Stimulated activated CD4-positive, alpha-beta T cell treated with anti-CD3 and anti-CD28 coated beads, Interleukin-4, amount 100 ng/mL, for 24 hours (primary cell): ENCODE measurements at regions not wholly inside any gene's neighbourhood (a gene's known extent, or its start where the extent isn't known, plus 50 kb on each side); places are given as distances from the start of the nearest gene placed in this dataset.
"Not testable (repeated sequence)": the region's sequence is repeated elsewhere in the genome, so short reads cannot be mapped to it uniquely, and the experiment has no call there.

Source experiments
- DNase-seq: peaks from one replicate; pipeline ENCODE4 v3.0.0-alpha.2; 2020

DNA sequence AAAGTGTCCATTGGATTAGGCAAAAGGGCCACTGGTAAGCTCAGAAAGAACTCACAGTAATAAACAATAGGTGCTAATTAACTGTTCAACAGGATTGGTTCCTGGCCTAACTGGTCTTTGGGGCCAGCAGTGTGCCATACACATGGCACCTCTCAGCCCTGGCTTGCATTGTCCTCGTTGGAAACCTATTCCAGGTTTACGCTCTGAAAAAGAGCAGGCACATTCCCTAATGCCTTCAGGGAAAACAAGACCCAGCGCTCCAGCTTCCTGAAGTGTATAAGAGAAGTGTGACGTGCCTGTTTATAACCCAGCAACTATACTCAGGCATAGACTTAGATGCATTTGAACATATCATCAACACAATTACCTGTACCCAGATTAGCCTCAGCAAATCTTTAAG is 51.9 kb upstream of the RBM47 start:
- no peak for DNase-seq

DNA sequence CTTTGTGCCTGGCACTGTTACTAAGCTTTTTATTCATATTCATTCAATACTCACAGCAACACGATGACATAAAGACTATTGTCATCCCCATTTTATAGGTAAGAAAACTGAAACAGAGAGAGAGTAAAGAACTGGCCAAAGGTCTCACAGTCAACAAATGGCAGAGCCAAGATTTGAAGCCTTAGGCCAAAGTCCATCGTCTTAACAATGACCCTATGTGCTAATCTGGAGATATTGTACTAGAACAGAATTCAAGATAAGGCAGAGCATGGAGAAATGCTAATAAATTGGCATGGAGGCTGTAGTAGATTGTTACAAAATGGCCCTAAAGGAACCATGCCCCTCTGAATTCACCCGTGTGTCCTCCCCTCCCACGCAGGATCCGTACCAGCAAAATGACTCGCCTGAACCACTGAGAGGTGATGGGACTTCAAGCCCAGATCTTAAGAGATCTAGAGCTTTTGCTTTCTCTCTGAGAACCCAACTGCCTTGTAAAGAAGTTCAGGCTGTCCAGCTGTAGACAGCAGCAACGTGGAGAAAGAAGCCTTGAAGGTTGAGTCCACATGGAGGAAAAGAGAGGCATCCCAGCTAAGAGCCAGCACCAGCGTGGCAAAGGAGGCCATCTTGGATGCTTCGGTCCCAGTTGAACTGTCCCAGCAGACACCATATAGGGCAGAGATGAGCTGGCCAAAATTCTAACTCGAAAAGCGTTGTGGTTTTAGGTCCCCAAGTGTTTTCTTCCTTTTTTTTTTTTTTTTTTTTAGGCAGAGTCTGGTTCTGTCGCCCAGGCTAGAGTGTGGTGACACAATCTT is 52.8 kb upstream of the RBM47 start:
- no peak for DNase-seq

DNA sequence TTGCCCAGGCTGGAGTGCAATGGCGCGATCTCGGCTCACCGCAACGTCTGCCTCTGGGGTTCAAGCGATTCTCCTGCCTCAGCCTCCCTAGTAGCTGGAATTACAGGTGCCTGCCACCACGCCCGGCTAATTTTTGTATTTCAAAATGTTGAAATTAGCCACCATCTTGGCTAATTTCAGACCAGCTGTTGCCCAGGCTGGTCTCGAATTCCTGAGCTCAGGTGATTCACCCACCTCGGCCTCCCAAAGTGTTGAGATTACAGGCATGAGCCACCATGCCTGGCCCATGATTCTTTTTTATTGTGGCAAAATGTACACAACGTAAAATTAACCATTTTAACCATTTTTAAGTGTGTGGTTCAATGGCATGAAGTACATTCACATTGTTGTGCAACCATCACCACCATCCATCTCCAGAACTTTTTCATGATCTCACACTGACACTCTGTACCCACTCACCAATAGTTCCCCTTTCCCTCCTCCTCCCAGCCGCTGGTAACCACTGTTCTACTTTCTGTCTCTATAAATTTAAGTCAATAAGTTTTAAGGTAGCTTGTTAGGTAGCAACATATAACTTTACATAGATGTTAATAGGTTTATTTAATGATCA is 54.0 kb upstream of the RBM47 start:
- DNase-seq = not testable (repeated sequence)

DNA sequence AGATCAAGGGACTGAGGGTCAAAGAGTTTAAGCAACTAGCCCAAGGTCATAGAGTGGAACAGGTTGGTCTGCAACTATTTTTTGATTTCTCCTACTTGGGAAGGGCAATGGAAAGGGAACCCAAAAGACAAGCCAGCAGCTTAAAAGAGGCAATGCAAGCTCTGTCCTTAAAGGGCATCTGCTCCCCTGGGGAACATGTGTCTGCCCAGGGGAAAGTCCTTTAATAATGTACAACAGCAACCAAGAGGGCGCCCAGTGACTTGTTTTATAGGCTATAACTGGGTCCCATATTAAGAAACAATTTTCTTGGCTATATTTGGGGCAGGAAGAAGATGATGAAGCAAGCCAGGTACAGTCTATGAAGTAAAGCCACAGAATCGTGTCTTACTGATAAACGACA is 54.7 kb upstream of the RBM47 start:
- no peak for DNase-seq

DNA sequence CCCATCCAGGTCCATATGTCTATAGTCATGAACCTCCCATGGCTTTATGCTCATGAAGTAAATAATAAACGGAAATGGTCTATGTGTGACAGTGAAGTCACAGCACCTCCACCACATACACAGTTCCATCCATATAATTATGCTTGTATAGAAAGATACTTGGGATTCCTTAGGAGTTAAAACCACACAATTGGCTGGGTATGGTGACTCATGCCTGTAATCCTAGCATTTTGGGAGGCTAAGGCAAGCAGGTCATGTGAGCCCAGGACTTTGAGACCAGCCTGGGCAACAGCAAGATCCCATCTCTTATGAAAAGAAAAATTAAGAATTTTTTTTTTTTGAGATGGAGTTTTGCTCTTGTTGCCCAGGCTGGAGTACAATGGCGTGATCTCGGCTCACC is 55.6 kb upstream of the RBM47 start:
- no peak for DNase-seq

DNA sequence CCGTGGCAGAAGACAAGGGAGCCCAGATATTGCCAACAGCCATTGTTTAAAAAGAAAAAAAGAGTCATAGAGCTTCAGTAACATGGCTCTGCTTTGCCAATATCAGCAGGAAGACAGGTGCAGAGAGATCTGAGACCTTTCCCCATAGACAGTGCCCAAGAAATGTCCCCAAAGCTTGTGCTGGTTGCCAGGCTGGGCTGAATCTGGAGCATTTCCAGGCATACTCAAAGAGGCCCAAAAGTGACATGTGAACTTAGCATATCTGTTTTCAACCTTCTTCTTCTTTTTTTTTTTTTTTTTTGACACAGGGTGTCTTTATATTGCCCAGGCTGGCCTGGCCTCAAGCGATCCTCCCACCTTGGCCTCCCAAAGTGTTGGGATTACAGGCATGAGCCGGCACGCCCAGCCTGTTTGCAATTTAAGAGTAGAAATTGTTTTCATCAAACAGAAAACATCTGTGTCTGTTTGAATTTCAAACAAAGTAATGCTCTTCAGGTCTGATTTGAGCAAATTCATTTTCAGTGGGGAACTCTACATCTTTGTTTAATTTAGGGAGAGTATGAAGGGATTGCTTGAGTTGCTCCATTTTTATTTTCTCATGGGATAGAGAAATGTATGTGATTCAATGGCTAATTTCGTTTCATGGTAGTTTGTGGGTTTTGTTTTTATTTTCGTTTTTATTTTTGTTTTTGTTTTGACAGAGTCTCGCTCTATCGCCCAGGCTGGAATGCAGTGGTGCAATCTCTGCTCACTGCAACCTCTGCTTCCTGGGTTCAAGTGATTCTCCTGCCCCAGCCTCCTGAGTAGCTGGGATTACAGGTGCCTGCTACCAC is 56.6 kb upstream of the RBM47 start:
- DNase-seq = no peak

DNA sequence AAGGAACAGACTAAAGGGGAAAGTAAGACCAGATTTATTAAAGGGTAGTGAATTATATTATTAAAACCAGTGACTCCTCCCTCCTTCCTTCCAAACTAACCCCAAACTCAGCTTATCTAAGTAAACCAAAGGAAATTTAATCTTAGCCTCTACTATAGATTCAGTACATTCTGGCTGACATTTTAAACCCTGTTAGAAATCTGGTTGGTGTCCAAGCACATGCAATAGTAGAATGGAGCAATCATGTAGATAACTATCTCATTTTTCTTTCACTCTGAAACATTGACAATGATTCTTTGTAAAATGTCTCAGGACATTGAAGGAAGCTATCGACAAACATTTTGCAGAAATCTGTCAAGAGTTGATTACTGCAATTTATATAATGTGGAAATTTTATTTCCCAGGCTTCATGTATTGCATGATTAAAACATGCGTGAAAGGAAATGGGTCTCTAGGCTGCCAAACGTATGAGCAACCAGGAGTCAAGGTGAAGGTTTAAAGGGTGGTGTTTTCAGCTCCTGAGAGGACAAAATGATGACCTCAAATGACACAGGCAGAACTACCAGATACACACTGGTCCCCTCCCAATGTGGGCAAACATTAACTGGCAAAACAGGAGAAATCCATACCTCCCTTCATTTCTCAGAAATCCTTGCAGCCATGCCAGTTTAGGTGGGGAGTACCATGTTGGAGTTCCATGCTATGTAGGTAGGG is 58.2 kb upstream of the RBM47 start:
- DNase-seq = no peak

DNA sequence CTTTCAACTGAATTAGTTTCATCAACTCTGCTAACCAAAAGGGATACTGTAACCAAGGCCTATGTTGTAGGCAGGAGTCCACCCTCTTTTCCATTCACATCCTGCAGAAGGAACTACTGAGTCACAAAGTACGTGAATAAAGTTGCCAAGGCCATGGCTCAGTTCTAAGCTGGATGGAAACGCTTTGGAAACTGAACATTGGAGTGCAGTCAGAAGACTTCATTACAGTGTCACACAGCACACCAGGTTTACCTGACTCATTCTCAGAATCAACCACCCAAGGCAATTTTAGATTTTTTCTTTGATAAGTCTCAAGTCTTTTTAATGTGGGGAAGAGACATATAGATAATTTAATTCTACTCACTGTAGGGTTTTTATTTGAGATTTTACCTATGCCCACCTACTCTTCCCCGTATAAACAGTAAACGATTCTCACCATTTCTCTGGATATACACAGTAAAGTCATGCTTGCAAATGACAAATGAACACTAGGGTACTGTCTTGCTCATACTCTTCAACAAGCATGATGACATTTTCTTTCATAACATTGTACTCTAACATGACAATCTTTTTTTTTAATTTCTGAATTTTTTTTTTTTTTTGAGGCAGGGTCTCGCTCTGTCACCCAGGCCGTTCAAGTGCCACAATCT is 58.9 kb upstream of the RBM47 start:
- DNase-seq = peak; percentile 37

DNA sequence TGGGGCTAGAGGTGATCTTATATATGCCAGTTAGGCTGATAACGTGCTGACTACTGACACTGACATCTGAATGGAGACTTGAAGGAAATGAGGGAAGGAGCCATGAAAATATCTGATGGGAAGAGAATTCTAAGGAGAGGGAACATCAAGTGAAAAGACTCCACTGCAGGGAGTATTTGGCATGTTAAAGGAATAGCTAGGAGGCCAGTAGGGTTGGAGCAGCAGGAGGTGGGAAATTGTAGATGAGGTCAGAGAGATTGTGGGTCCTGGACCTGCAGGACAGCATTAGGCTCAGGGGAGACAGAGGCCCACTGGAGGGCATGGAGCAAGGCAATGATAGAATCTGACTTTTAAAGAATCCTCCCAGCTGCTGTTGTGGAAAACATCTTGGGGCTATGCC is 55.8 kb upstream of the NSUN7 start:
- no peak for DNase-seq

DNA sequence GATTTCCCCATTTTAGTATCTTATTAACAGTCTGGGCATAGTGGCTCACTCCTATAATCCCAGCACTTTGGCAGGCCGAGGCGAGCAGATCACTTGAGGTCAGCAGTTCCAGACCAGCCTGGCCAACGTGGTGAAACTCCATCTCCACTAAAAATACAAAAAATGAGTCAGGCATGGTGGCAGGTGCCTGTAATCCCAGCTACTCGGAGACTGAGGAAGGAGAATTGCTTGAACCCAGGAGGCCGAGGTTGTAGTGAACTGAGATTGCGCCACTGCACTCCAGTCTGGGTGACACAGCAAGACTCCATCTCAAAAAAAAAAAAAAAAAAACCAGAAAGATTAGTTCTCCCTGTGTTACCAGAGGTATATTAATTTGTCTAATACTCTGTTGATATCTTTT is 52.3 kb upstream of the NSUN7 start:
- DNase-seq = not testable (repeated sequence)

DNA sequence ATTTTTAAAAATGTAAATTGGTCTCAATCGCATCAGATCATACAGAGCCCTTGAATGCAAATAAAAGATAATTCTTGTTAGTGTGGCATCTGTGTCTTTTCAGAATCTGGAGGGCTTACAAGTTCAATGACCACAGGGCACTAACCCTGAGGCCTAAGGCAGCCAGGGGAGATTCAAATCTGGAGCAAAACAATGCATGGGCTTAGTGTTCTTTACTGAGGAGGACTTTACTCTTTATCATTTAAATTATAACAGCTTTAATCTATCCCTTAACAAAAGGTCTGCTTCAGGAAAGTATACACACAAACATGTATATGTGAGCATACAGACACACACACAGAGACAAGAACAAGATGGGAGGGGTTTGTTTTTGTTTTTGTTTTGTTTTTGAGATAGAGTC is 51.0 kb upstream of the NSUN7 start:
- no peak for DNase-seq

DNA sequence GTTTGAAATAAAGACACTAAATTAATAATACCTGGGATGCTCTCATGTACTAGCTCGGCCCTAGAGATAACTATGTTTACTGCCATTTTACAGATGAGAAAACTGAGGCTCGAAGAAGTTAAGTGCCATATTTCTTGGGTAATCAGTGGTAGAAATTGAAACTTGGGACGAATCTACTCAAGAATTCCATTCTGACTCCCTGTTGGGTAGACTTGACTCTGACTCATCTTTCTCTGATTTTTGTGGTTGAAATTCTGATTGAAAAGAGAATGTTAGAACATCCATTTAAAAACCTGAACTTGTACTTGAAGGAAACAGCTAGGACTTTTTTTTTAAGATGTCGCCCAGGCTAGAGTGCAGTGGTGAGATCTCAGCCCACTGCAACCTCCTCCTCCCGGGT is 50.1 kb upstream of the NSUN7 start:
- DNase-seq = no peak
